ENCODE measurements at regions not wholly inside any gene's neighbourhood (a gene's known extent, or its start where the extent isn't known, plus 50 kb on each side); places are given as distances from the start of the nearest gene placed in this dataset.
A peak's percentile ranks its signal among the peaks of the same experiment; 100 is the strongest.

DNA sequence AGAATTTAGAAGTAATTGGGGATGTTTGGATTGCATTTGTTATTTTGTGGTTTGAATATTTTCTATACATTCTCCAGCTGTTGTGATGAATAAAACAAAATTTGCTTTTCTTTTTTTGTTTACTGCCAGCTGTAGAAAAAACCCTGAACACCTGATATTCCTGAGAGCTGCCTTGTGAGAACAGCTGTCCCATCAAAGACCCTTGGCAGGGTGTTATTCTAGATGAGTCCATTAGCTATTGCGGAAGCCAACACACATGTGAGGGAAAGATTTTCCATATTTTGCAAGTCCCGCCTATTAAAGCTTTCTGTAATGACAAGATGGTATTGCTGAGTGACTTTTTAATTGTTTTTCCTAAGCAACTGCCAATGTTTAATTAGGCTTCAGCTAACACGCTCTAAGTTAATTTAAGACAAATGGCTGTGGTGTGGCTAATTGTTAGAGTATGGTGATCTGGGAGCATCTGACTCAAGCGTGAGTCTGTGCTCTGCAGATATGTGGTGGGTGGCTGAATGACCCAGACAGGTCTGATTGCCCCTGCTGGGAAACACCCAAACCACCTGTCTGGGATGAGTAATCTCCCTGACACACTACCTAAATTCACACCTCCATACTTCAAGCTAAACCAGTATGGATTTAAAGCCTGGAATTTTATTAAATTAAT is 86.5 kb upstream of the PRLR start:
- DNase-seq (ENCODE audit: low spot score, unreplicated experiment), result no peak
- H3K4me3 Mint-ChIP-seq (ENCODE audit: low read depth), result no peak overlapping the region
- TF ChIP-seq, protein P1, sequence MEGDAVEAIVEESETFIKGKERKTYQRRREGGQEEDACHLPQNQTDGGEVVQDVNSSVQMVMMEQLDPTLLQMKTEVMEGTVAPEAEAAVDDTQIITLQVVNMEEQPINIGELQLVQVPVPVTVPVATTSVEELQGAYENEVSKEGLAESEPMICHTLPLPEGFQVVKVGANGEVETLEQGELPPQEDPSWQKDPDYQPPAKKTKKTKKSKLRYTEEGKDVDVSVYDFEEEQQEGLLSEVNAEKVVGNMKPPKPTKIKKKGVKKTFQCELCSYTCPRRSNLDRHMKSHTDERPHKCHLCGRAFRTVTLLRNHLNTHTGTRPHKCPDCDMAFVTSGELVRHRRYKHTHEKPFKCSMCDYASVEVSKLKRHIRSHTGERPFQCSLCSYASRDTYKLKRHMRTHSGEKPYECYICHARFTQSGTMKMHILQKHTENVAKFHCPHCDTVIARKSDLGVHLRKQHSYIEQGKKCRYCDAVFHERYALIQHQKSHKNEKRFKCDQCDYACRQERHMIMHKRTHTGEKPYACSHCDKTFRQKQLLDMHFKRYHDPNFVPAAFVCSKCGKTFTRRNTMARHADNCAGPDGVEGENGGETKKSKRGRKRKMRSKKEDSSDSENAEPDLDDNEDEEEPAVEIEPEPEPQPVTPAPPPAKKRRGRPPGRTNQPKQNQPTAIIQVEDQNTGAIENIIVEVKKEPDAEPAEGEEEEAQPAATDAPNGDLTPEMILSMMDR (IDR thresholded peaks at IDR 0.05; ENCODE audit: unreplicated experiment), result no peak
- H3K36me3 Mint-ChIP-seq (ENCODE audit: insufficient read depth), result no peaks in the 10 kb centered on the region
- H3K9me3 Mint-ChIP-seq (ENCODE audit: low read depth), result no peaks in the 10 kb centered on the region
- H3K4me1 Mint-ChIP-seq (ENCODE audit: low read depth), result no peaks in the 10 kb centered on the region
- no peaks in the 10 kb centered on the region for H3K27me3 Mint-ChIP-seq
- no peak overlapping the region for H3K27ac Mint-ChIP-seq

DNA sequence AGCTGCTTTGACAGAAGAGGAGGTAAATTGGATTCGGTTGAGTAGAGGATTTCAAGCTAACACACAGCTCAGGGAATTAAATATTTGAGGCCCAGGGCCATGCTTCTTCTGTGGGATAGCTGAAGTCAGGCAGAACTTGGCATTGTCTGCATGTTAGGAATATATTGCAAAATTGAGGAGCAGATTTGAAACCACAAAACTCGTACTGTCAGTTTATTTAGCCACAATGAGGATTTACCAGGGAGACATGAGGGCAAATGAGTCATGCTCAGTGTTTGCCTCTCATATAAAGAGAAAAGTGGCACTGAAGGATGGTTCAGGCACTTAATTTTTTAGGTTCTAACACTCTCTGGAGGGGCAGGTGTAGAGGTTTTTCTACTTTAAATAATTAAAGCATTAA is 83.0 kb upstream of the PRLR start:
- TF ChIP-seq, protein P1 (IDR thresholded peaks at IDR 0.05; ENCODE audit: unreplicated experiment), result no peak
- no peak for DNase-seq (ENCODE audit: low spot score, unreplicated experiment)
- peaks cover 2% of the 10 kb centered on the region for H3K4me1 Mint-ChIP-seq (ENCODE audit: low read depth)
- no peak overlapping the region for H3K4me3 Mint-ChIP-seq (ENCODE audit: low read depth)
- H3K27ac Mint-ChIP-seq, result no peak overlapping the region
- H3K36me3 Mint-ChIP-seq (ENCODE audit: insufficient read depth), result no peaks in the 10 kb centered on the region
- H3K9me3 Mint-ChIP-seq (ENCODE audit: low read depth), result no peaks in the 10 kb centered on the region
- H3K27me3 Mint-ChIP-seq, result no peaks in the 10 kb centered on the region

DNA sequence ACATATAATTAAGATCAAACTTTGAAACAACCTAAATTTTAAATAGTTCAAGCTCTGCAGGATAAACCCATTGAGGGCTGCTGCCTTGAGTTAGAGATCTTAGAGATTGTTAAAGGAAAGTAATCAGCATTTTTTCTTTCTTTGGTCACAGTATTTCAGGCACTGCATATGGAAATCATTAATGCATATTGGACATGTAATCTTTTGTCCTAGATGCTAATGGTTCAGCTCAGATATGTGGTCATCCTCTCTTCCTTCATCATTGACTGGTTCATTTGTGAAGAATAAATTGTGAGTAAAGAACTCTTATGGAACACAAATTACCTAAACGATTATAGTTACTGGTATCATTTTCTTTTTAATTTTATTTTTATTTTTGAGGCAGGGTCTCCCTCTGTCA is 82.0 kb upstream of the PRLR start:
- H3K36me3 Mint-ChIP-seq (ENCODE audit: insufficient read depth), result no peaks in the 10 kb centered on the region
- DNase-seq (ENCODE audit: low spot score, unreplicated experiment), result no peak
- no peak overlapping the region for H3K27ac Mint-ChIP-seq
- no peaks in the 10 kb centered on the region for H3K9me3 Mint-ChIP-seq (ENCODE audit: low read depth)
- H3K4me1 Mint-ChIP-seq (ENCODE audit: low read depth), result peaks cover 2% of the 10 kb centered on the region
- TF ChIP-seq, protein P1 (IDR thresholded peaks at IDR 0.05; ENCODE audit: unreplicated experiment), result no peak
- no peak overlapping the region for H3K4me3 Mint-ChIP-seq (ENCODE audit: low read depth)
- no peaks in the 10 kb centered on the region for H3K27me3 Mint-ChIP-seq

DNA sequence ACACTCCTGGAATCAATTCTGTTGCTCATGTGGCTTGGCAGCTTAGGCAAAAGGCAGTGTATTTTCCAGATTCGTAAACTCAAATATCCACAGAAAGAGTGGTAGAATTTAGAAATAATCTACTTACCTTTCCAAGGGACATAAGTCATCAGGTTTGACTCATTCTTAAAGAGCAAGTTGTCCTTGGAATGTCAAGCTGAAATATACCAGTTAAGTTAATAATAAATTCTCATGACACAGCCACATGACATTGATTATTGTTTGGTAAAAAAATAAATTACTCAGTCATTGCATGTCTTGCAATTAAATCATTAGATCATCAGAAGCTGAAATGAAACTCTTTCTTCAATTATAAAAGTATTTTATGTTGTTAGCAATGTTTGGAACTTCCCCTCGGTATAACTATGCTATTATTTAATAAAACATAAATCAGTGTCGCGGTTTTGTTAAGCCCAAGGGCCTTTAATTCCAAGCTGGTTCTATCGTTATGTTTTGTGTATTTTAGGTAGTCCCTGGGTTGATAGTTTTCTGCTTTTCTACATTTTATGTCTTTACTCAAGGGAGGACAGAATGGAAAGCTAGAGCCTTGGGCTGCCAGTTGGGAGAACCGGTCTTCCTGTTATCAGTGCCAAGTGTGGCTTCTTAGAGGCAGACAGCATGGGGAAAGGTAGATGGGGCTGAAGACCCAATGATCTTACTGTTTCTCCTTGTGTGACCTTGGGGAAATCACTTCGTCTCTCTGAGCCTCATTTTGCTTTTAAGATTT is 79.3 kb upstream of the PRLR start:
- TF ChIP-seq, protein P1 (IDR thresholded peaks at IDR 0.05; ENCODE audit: unreplicated experiment), result no peak
- no peak for DNase-seq (ENCODE audit: low spot score, unreplicated experiment)
- Mint-ChIP-seq H3K27ac (no peak overlapping the region), H3K27me3 (no peaks in the 10 kb centered on the region), H3K4me3 (ENCODE audit: low read depth) (no peak overlapping the region), H3K36me3 (ENCODE audit: insufficient read depth) (no peaks in the 10 kb centered on the region), H3K4me1 (ENCODE audit: low read depth) (peaks cover 8% of the 10 kb centered on the region), H3K9me3 (ENCODE audit: low read depth) (no peaks in the 10 kb centered on the region)

DNA sequence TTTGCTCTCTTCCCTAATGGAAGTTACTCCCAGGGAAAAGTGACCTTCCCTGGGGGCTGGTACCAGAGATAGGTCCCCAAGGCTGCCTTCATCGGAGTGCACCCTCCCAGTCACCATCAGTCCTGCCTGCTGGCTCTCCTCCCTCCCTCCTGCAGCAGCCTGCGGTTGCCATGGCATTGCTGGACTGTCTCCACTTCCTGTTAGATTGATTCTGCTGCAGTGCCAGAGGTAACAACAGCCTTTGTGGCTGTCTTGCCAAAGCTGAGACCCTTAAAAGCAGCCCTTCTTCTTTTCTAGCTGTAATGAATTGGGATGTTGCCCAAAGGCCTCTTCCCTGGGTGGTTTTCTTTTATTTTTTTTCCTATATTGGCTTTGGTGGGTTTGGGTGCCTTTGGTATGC is 78.1 kb upstream of the PRLR start:
- no peaks in the 10 kb centered on the region for H3K27me3 Mint-ChIP-seq
- TF ChIP-seq, protein P1 (IDR thresholded peaks at IDR 0.05; ENCODE audit: unreplicated experiment), result no peak
- peaks cover 8% of the 10 kb centered on the region for H3K4me1 Mint-ChIP-seq (ENCODE audit: low read depth)
- peak overlapping the region; percentile 73 for H3K27ac Mint-ChIP-seq
- no peak for DNase-seq (ENCODE audit: low spot score, unreplicated experiment)
- H3K4me3 Mint-ChIP-seq (ENCODE audit: low read depth), result no peak overlapping the region
- no peaks in the 10 kb centered on the region for H3K9me3 Mint-ChIP-seq (ENCODE audit: low read depth)
- H3K36me3 Mint-ChIP-seq (ENCODE audit: insufficient read depth), result no peaks in the 10 kb centered on the region
